HG03045 (cell line): ENCODE measurements at regions not wholly inside any gene's neighbourhood (a gene's known extent, or its start where the extent isn't known, plus 50 kb on each side); places are given as distances from the start of the nearest gene placed in this dataset.
"Not testable (repeated sequence)": the region's sequence is repeated elsewhere in the genome, so short reads cannot be mapped to it uniquely, and the experiment has no call there.

Source experiments
- ATAC-seq: cut with Tn5 transposase; IDR thresholded peaks from one replicate; pipeline ENCODE4 v1.9.1; 2021; ENCODE audit warnings: mild to moderate bottlenecking, moderate library complexity; ENCODE audit not compliant: unreplicated experiment

- no peak for ATAC-seq
Observed at GRCh38 chr1:101185421-101185820, 51.4 kb upstream of the S1PR1 start.

- ATAC-seq = no peak
Observed at GRCh38 chr1:101183388-101183699, 53.5 kb upstream of the S1PR1 start.

GRCh38 chr1:101182627-101183387 is 54.0 kb upstream of the S1PR1 start:
- no peak for ATAC-seq

GRCh38 chr1:101181930-101182329 is 54.9 kb upstream of the S1PR1 start:
- ATAC-seq = no peak

GRCh38 chr1:101178688-101179491 is 57.9 kb upstream of the S1PR1 start:
- peak; percentile 91 for ATAC-seq

- no peak for ATAC-seq
Observed at GRCh38 chr1:101178341-101178687, 58.5 kb upstream of the S1PR1 start.

- no peak for ATAC-seq
Observed at GRCh38 chr1:101175886-101176285, 60.9 kb upstream of the S1PR1 start.

GRCh38 chr1:101175466-101175865 is 61.4 kb upstream of the S1PR1 start:
- no peak for ATAC-seq

- ATAC-seq = no peak
Observed at GRCh38 chr1:101174722-101175121, 62.1 kb upstream of the S1PR1 start.

- ATAC-seq = not testable (repeated sequence)
Observed at GRCh38 chr1:101174298-101174697, 62.5 kb upstream of the S1PR1 start.

- no peak for ATAC-seq
Observed at GRCh38 chr1:101170506-101171050, 66.2 kb upstream of the S1PR1 start.

- ATAC-seq = no peak
Observed at GRCh38 chr1:101167891-101168290, 68.9 kb upstream of the S1PR1 start.

- ATAC-seq = no peak
Observed at GRCh38 chr1:101166583-101167120, 70.2 kb upstream of the S1PR1 start.

- no peak for ATAC-seq
Observed at GRCh38 chr1:101165954-101166353, 70.9 kb upstream of the S1PR1 start.

GRCh38 chr1:101165532-101165931 is 71.3 kb upstream of the S1PR1 start:
- no peak for ATAC-seq

GRCh38 chr1:101164776-101165175 is 72.0 kb upstream of the S1PR1 start:
- no peak for ATAC-seq

GRCh38 chr1:101162736-101163735 is 73.8 kb upstream of the S1PR1 start:
- no peak for ATAC-seq

GRCh38 chr1:101162300-101162699 is 74.5 kb upstream of the S1PR1 start:
- ATAC-seq = no peak

- ATAC-seq = no peak
Observed at GRCh38 chr1:101161619-101162018, 75.2 kb upstream of the S1PR1 start.

- no peak for ATAC-seq
Observed at GRCh38 chr1:101158424-101158823, 78.4 kb upstream of the S1PR1 start.

GRCh38 chr1:101154547-101154946 is 82.3 kb upstream of the S1PR1 start:
- ATAC-seq = no peak
